ENCODE measurements at regions not wholly inside any gene's neighbourhood (a gene's known extent, or its start where the extent isn't known, plus 50 kb on each side); places are given as distances from the start of the nearest gene placed in this dataset.

GRCh38 chr4:163610648-163611047 is 116.2 kb downstream of the TMA16 start:
- no peak for TF ChIP-seq CTCF (IDR thresholded peaks at IDR 0.05)
- no peak for TF ChIP-seq POLR2A (IDR thresholded peaks at IDR 0.05)
